Loucy (cell line): ENCODE measurements at regions not wholly inside any gene's neighbourhood (a gene's known extent, or its start where the extent isn't known, plus 50 kb on each side); places are given as distances from the start of the nearest gene placed in this dataset.

Experiments
- CTCF ChIP-seq: fragments of 200-600 bp; sonication (generic); conservative IDR thresholded peaks from 2 replicates; pipeline ENCODE4 v1.5.1; 2014; ENCODE audit warnings: mild to moderate bottlenecking, antibody characterized with exemption, low read length
- EZH2phosphoT487 ChIP-seq: fragments of 200-600 bp; IDR thresholded peaks from 2 replicates; pipeline ENCODE4 v1.6.1; 2018; ENCODE audit warnings: antibody characterized with exemption, mild to moderate bottlenecking, moderate library complexity, borderline replicate concordance

GRCh38 chr5:27701931-27702903 is 663.8 kb upstream of the CDH9 start:
- TF ChIP-seq CTCF (no peak), EZH2phosphoT487 (no peak)
